ENCODE measurements at regions not wholly inside any gene's neighbourhood (a gene's known extent, or its start where the extent isn't known, plus 50 kb on each side); places are given as distances from the start of the nearest gene placed in this dataset.

- H3K79me2 ChIP-seq (ENCODE audit: control insufficient read depth, insufficient read depth, low read length): no peaks in the 10 kb centered on the region
- H4K20me1 ChIP-seq (ENCODE audit: control insufficient read depth, insufficient read depth): no peaks in the 10 kb centered on the region
- H3K36me3 ChIP-seq (ENCODE audit: control insufficient read depth in 2 of 2, insufficient read depth in 2 of 2, low read length in 1 of 2): no peaks in the 10 kb centered on the region
- TF ChIP-seq HDAC6 (IDR thresholded peaks at IDR 0.05; ENCODE audit: unreplicated experiment) (no peak), STAT1 (conservative IDR thresholded peaks at IDR 0.05) (no peak), CREM (IDR thresholded peaks at IDR 0.05; ENCODE audit: low read depth) (no peak)
- CTCF ChIA-PET: interaction anchor here (1.3 to 1.7 kb wide), 2 partner anchors 14 to 133 kb away, joined by 4 read pairs; no protein-coding TSS in a partner anchor
- no peaks in the 10 kb centered on the region for H3K27me3 ChIP-seq (replicated peaks in 1 of 2; ENCODE audit: control insufficient read depth in 2 of 2, insufficient read depth in 2 of 2, low read length in 1 of 2)
- H3K4me2 ChIP-seq (ENCODE audit: control insufficient read depth, insufficient read depth): no peak overlapping the region
- ATAC-seq (peak; percentile 72), FAIRE-seq (no peak), DNase-seq (ENCODE audit: low read depth, low spot score) (no peak)
- SMC1A ChIA-PET (ENCODE audit: uncharacterized antibody, unreplicated experiment): interaction anchor here (0.9 kb wide), 1 partner anchor 13 kb away, joined by 3 read pairs; no protein-coding TSS in a partner anchor
- H3K4me1 ChIP-seq (ENCODE audit: control insufficient read depth, insufficient read depth, low read length): no peaks in the 10 kb centered on the region
- in situ Hi-C loops (cut with MboI) (no loop called here), intact Hi-C loops (cut with micrococcal nuclease; ENCODE audit: unreplicated experiment) (no loop called here)
- H2AFZ ChIP-seq (ENCODE audit: control insufficient read depth, low read depth, low read length): no peak overlapping the region
- H3K9ac ChIP-seq (ENCODE audit: control insufficient read depth, insufficient read depth, low read length): no peak overlapping the region
- no peak overlapping the region for H3K4me3 ChIP-seq
- H3K27ac ChIP-seq (ENCODE audit: control insufficient read depth, insufficient read depth): no peak overlapping the region
- POLR2A ChIA-PET: no interaction called here
- no TSS peak for BruUV-seq (replicated peaks)
- no peaks in the 10 kb centered on the region for H3K9me3 ChIP-seq (replicated peaks; ENCODE audit: control insufficient read depth, insufficient read depth, low read length)
- RAD21 ChIA-PET (ENCODE audit: unreplicated experiment): interaction anchor here (0.6 to 1.7 kb wide), 2 partner anchors 12 to 14 kb away, joined by 3 to 6 read pairs; no protein-coding TSS in a partner anchor
Observed at GRCh38 chr4:60938621-60939020, 261.5 kb upstream of the ADGRL3 start.

- no peaks in the 10 kb centered on the region for H3K36me3 ChIP-seq (ENCODE audit: control insufficient read depth in 2 of 2, insufficient read depth in 2 of 2, low read length in 1 of 2)
- no peaks in the 10 kb centered on the region for H3K79me2 ChIP-seq (ENCODE audit: control insufficient read depth, insufficient read depth, low read length)
- no peak overlapping the region for H2AFZ ChIP-seq (ENCODE audit: control insufficient read depth, low read depth, low read length)
- no peak overlapping the region for H3K27ac ChIP-seq (ENCODE audit: control insufficient read depth, insufficient read depth)
- in situ Hi-C loops (cut with MboI): no loop called here
- ATAC-seq (no peak), FAIRE-seq (no peak), DNase-seq (ENCODE audit: low read depth, low spot score) (no peak)
- H3K9ac ChIP-seq (ENCODE audit: control insufficient read depth, insufficient read depth, low read length): no peak overlapping the region
- intact Hi-C loops (cut with micrococcal nuclease; ENCODE audit: unreplicated experiment): no loop called here
- ChIA-PET SMC1A (ENCODE audit: uncharacterized antibody, unreplicated experiment) (no interaction called here), CTCF (no interaction called here), POLR2A (no interaction called here), RAD21 (ENCODE audit: unreplicated experiment) (no interaction called here)
- no peaks in the 10 kb centered on the region for H3K9me3 ChIP-seq (replicated peaks; ENCODE audit: control insufficient read depth, insufficient read depth, low read length)
- no peaks in the 10 kb centered on the region for H3K4me1 ChIP-seq (ENCODE audit: control insufficient read depth, insufficient read depth, low read length)
- no peak overlapping the region for H3K4me2 ChIP-seq (ENCODE audit: control insufficient read depth, insufficient read depth)
- H4K20me1 ChIP-seq (ENCODE audit: control insufficient read depth, insufficient read depth): no peaks in the 10 kb centered on the region
- no TSS peak for BruUV-seq (replicated peaks)
- no peaks in the 10 kb centered on the region for H3K27me3 ChIP-seq (replicated peaks in 1 of 2; ENCODE audit: control insufficient read depth in 2 of 2, insufficient read depth in 2 of 2, low read length in 1 of 2)
- no peak overlapping the region for H3K4me3 ChIP-seq
- WGBS (ENCODE audit: insufficient coverage, insufficient replicate concordance, low lambda C conversion rate, missing lambda C conversion rate): 0% methylated on average over 1 of the region's 1 CpG
- no peak for TF ChIP-seq E2F4 (IDR thresholded peaks at IDR 0.05; ENCODE audit: low read depth, low read length)
- no peak for TF ChIP-seq DPF2 (IDR thresholded peaks at IDR 0.05)
- TF ChIP-seq IKZF1 (conservative IDR thresholded peaks at IDR 0.05): no peak
- no peak for TF ChIP-seq ZNF384 (IDR thresholded peaks at IDR 0.05; ENCODE audit: borderline replicate concordance, low read depth, low read length)
- TF ChIP-seq ETV6 (conservative IDR thresholded peaks at IDR 0.05 in 1 of 2, IDR thresholded peaks at IDR 0.05 in 1 of 2; ENCODE audit: borderline replicate concordance in 1 of 2, low read depth in 1 of 2): no peak
- TF ChIP-seq NR2F1 (conservative IDR thresholded peaks at IDR 0.05): no peak
- TF ChIP-seq IKZF2 (IDR thresholded peaks at IDR 0.05): no peak
- TF ChIP-seq, protein P1, sequence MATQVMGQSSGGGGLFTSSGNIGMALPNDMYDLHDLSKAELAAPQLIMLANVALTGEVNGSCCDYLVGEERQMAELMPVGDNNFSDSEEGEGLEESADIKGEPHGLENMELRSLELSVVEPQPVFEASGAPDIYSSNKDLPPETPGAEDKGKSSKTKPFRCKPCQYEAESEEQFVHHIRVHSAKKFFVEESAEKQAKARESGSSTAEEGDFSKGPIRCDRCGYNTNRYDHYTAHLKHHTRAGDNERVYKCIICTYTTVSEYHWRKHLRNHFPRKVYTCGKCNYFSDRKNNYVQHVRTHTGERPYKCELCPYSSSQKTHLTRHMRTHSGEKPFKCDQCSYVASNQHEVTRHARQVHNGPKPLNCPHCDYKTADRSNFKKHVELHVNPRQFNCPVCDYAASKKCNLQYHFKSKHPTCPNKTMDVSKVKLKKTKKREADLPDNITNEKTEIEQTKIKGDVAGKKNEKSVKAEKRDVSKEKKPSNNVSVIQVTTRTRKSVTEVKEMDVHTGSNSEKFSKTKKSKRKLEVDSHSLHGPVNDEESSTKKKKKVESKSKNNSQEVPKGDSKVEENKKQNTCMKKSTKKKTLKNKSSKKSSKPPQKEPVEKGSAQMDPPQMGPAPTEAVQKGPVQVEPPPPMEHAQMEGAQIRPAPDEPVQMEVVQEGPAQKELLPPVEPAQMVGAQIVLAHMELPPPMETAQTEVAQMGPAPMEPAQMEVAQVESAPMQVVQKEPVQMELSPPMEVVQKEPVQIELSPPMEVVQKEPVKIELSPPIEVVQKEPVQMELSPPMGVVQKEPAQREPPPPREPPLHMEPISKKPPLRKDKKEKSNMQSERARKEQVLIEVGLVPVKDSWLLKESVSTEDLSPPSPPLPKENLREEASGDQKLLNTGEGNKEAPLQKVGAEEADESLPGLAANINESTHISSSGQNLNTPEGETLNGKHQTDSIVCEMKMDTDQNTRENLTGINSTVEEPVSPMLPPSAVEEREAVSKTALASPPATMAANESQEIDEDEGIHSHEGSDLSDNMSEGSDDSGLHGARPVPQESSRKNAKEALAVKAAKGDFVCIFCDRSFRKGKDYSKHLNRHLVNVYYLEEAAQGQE (IDR thresholded peaks at IDR 0.05; ENCODE audit: low read depth, low read length): no peak
- TF ChIP-seq GATAD2B (conservative IDR thresholded peaks at IDR 0.05; ENCODE audit: low read depth): no peak
- no peak for TF ChIP-seq FOS (IDR thresholded peaks at IDR 0.05; ENCODE audit: borderline replicate concordance, extremely low read depth, insufficient read length)
- TF ChIP-seq, protein P2, sequence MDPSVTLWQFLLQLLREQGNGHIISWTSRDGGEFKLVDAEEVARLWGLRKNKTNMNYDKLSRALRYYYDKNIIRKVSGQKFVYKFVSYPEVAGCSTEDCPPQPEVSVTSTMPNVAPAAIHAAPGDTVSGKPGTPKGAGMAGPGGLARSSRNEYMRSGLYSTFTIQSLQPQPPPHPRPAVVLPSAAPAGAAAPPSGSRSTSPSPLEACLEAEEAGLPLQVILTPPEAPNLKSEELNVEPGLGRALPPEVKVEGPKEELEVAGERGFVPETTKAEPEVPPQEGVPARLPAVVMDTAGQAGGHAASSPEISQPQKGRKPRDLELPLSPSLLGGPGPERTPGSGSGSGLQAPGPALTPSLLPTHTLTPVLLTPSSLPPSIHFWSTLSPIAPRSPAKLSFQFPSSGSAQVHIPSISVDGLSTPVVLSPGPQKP (IDR thresholded peaks at IDR 0.05; ENCODE audit: low read depth, low read length): no peak
Observed at GRCh38 chr4:60944060-60944459, 256.1 kb upstream of the ADGRL3 start.

Measured in GM12878 (cell line).